ENCODE measurements at regions not wholly inside any gene's neighbourhood (a gene's known extent, or its start where the extent isn't known, plus 50 kb on each side); places are given as distances from the start of the nearest gene placed in this dataset.

GRCh38 chr10:33914746-33915145 lies 580.3 kb upstream of the NRP1 start:
- TF ChIP-seq, protein P1, sequence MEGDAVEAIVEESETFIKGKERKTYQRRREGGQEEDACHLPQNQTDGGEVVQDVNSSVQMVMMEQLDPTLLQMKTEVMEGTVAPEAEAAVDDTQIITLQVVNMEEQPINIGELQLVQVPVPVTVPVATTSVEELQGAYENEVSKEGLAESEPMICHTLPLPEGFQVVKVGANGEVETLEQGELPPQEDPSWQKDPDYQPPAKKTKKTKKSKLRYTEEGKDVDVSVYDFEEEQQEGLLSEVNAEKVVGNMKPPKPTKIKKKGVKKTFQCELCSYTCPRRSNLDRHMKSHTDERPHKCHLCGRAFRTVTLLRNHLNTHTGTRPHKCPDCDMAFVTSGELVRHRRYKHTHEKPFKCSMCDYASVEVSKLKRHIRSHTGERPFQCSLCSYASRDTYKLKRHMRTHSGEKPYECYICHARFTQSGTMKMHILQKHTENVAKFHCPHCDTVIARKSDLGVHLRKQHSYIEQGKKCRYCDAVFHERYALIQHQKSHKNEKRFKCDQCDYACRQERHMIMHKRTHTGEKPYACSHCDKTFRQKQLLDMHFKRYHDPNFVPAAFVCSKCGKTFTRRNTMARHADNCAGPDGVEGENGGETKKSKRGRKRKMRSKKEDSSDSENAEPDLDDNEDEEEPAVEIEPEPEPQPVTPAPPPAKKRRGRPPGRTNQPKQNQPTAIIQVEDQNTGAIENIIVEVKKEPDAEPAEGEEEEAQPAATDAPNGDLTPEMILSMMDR (IDR thresholded peaks at IDR 0.05) = no peak
- no peak for TF ChIP-seq POLR2A (IDR thresholded peaks at IDR 0.05)
- no peak for TF ChIP-seq POLR2AphosphoS5 (IDR thresholded peaks at IDR 0.05; ENCODE audit: insufficient read depth in 1 of 2, low read depth in 1 of 2)
